ENCODE measurements at regions not wholly inside any gene's neighbourhood (a gene's known extent, or its start where the extent isn't known, plus 50 kb on each side); places are given as distances from the start of the nearest gene placed in this dataset.

- TF ChIP-seq CTCF (IDR thresholded peaks at IDR 0.05; ENCODE audit: unreplicated experiment), result no peak
- Mint-ChIP-seq H3K36me3 (ENCODE audit: low read depth, unreplicated experiment) (no peaks in the 10 kb centered on the region), H3K4me1 (ENCODE audit: unreplicated experiment) (no peaks in the 10 kb centered on the region), H3K9me3 (ENCODE audit: unreplicated experiment) (no peaks in the 10 kb centered on the region), H3K27me3 (ENCODE audit: unreplicated experiment) (peaks cover 1% of the 10 kb centered on the region), H3K27ac (ENCODE audit: unreplicated experiment) (no peak overlapping the region), H3K4me3 (ENCODE audit: unreplicated experiment) (no peak overlapping the region)
- no peak for DNase-seq (ENCODE audit: low spot score)
Measured at GRCh38 chr14:48751293-48751692, 834.9 kb downstream of the RPS29 start.

DNA sequence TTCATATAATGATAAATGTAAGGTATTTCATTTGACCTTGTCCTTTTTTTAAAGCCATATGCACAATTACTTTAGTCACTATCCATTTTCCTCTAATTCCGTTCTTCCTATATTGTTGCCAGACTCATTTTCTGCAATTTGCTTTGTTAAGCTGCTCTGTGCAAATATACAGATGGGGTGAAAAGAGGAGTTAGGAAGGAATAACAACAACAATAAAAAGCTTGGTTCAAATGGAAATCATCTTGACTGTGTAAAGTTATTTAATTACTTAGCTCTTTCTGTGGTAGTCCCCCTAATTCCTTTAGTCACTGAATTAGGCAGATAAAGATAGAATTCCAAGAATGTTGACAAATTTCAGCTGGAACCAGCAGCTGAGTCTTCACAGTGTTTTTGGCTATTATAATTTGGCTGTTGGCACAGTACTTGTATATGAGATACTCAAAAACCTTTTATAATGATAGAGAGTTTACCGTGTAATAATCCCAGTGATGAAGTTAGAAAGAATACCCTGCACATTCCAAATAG lies 838.0 kb downstream of the RPS29 start:
- H3K27me3 Mint-ChIP-seq (ENCODE audit: unreplicated experiment), result no peaks in the 10 kb centered on the region

GRCh38 chr14:48747561-48748089 lies 838.6 kb downstream of the RPS29 start:
- no peak for TF ChIP-seq CTCF (IDR thresholded peaks at IDR 0.05; ENCODE audit: unreplicated experiment)
- H3K4me3 Mint-ChIP-seq (ENCODE audit: unreplicated experiment), result no peak overlapping the region
- H3K9me3 Mint-ChIP-seq (ENCODE audit: unreplicated experiment), result no peaks in the 10 kb centered on the region
- no peaks in the 10 kb centered on the region for H3K27me3 Mint-ChIP-seq (ENCODE audit: unreplicated experiment)
- DNase-seq (ENCODE audit: low spot score), result no peak
- no peaks in the 10 kb centered on the region for H3K4me1 Mint-ChIP-seq (ENCODE audit: unreplicated experiment)
- no peaks in the 10 kb centered on the region for H3K36me3 Mint-ChIP-seq (ENCODE audit: low read depth, unreplicated experiment)
- no peak overlapping the region for H3K27ac Mint-ChIP-seq (ENCODE audit: unreplicated experiment)

More for the DNA sequence above, 838.0 kb downstream of the RPS29 start:
- H3K9me3 Mint-ChIP-seq (ENCODE audit: unreplicated experiment), result no peaks in the 10 kb centered on the region
- H3K4me1 Mint-ChIP-seq (ENCODE audit: unreplicated experiment), result no peaks in the 10 kb centered on the region
- no peak overlapping the region for H3K27ac Mint-ChIP-seq (ENCODE audit: unreplicated experiment)
- no peak overlapping the region for H3K4me3 Mint-ChIP-seq (ENCODE audit: unreplicated experiment)
- no peak for DNase-seq (ENCODE audit: low spot score)
- TF ChIP-seq CTCF (IDR thresholded peaks at IDR 0.05; ENCODE audit: unreplicated experiment), result no peak
- H3K36me3 Mint-ChIP-seq (ENCODE audit: low read depth, unreplicated experiment), result no peaks in the 10 kb centered on the region

GRCh38 chr14:48744202-48744601 lies 842.0 kb downstream of the RPS29 start:
- H3K4me3 Mint-ChIP-seq (ENCODE audit: unreplicated experiment), result no peak overlapping the region
- no peaks in the 10 kb centered on the region for H3K27me3 Mint-ChIP-seq (ENCODE audit: unreplicated experiment)
- no peak for DNase-seq (ENCODE audit: low spot score)
- TF ChIP-seq CTCF (IDR thresholded peaks at IDR 0.05; ENCODE audit: unreplicated experiment), result no peak
- H3K36me3 Mint-ChIP-seq (ENCODE audit: low read depth, unreplicated experiment), result no peaks in the 10 kb centered on the region
- H3K9me3 Mint-ChIP-seq (ENCODE audit: unreplicated experiment), result no peaks in the 10 kb centered on the region
- H3K4me1 Mint-ChIP-seq (ENCODE audit: unreplicated experiment), result no peaks in the 10 kb centered on the region
- H3K27ac Mint-ChIP-seq (ENCODE audit: unreplicated experiment), result no peak overlapping the region

DNA sequence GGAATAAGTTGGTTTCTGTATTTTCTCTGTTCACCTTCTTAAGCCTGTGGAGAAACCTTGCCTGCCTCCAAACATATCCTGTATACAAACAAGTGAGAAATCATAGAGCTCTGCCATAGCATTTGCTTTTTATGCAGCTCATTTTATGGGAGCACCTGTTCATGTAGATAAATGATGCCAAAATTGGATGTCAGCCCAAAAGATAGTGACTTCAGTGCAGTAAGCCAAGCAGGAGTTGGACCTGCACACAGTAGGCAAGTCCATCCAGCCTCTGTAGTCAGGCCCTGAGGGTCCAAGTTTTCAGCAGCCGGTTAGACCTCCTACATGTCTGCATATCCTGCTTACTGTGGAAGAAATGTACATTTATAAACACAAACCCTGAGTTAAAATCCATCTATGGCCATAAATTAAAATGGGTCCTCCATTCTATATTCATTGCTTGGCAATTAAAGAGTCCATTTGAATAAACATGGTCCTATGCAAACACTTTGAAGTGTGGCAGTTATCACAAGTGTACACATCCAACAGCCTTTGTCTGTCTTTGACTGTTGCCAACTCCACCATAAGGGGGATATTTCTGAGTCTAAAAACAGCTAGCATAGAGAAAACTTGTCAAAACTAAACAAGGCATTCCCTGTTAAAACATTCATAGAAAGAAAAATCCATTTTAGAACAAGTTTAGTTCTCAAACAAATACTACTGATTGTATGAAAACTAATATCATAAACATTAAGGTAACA lies 847.8 kb downstream of the RPS29 start:
- no peaks in the 10 kb centered on the region for H3K9me3 Mint-ChIP-seq (ENCODE audit: unreplicated experiment)

More for the DNA sequence above, 847.8 kb downstream of the RPS29 start:
- no peak for TF ChIP-seq CTCF (IDR thresholded peaks at IDR 0.05; ENCODE audit: unreplicated experiment)
- no peaks in the 10 kb centered on the region for H3K4me1 Mint-ChIP-seq (ENCODE audit: unreplicated experiment)
- H3K27me3 Mint-ChIP-seq (ENCODE audit: unreplicated experiment), result no peaks in the 10 kb centered on the region
- H3K4me3 Mint-ChIP-seq (ENCODE audit: unreplicated experiment), result no peak overlapping the region
- no peak for DNase-seq (ENCODE audit: low spot score)
- no peak overlapping the region for H3K27ac Mint-ChIP-seq (ENCODE audit: unreplicated experiment)
- H3K36me3 Mint-ChIP-seq (ENCODE audit: low read depth, unreplicated experiment), result peaks cover 6% of the 10 kb centered on the region

Data from endothelial cell (in vitro differentiated cells).